Liver (tissue), 7 donors: ENCODE measurements at regions not wholly inside any gene's neighbourhood (a gene's known extent, or its start where the extent isn't known, plus 50 kb on each side); places are given as distances from the start of the nearest gene placed in this dataset.

Source experiments
- DNase-seq: peaks from one replicate; pipeline ENCODE4 v3.0.0-alpha.2; 2017; ENCODE audit warnings: low spot score
- H3K27ac ChIP-seq, 2 donors: one replicate each; pipeline ENCODE4 v1.7.0; 2013; ENCODE audit warnings: inconsistent platforms in 2 of 2, low read length in 2 of 2, control low read depth in 1 of 2, low read depth in 1 of 2, mild to moderate bottlenecking in 1 of 2
- H3K27me3 ChIP-seq, 4 donors: one replicate each; pipeline versions ENCODE4 v1.6.1 to v1.7.0; 2013; ENCODE audit warnings: low read length in 3 of 4, inconsistent platforms in 1 of 4, mild to moderate bottlenecking in 1 of 4, moderate library complexity in 1 of 4; ENCODE audit not compliant: control insufficient read depth in 4 of 4, insufficient read depth in 4 of 4
- H3K36me3 ChIP-seq, 4 donors: one replicate each; pipeline versions ENCODE4 v1.6.1 to v1.7.0; 2013; ENCODE audit warnings: low read length in 3 of 4, mild to moderate bottlenecking in 3 of 4, low read depth in 1 of 4, moderate library complexity in 1 of 4; ENCODE audit not compliant: control insufficient read depth in 4 of 4, insufficient read depth in 3 of 4
- H3K4me1 ChIP-seq, 4 donors: one replicate each; pipeline versions ENCODE4 v1.6.1 to v1.7.0; 2013; ENCODE audit warnings: low read length in 3 of 4, mild to moderate bottlenecking in 3 of 4, moderate library complexity in 1 of 4; ENCODE audit not compliant: control insufficient read depth in 4 of 4, insufficient read depth in 4 of 4
- H3K4me3 ChIP-seq, 3 donors: one replicate each; pipeline versions ENCODE4 v1.6.1 to v1.7.0; 2013; ENCODE audit warnings: low read length in 3 of 3, control low read depth in 1 of 3, low read depth in 1 of 3, mild to moderate bottlenecking in 1 of 3
- H3K9ac ChIP-seq, 2 donors: one replicate each; pipeline ENCODE4 v1.7.0; 2013; ENCODE audit warnings: low read length in 2 of 2, mild to moderate bottlenecking in 2 of 2, moderate library complexity in 2 of 2, control low read depth in 1 of 2, low read depth in 1 of 2
- H3K9me3 ChIP-seq, 4 donors: one replicate each; pipeline versions ENCODE4 v1.6.1 to v1.7.0; 2013; ENCODE audit warnings: low read length in 3 of 4; ENCODE audit not compliant: control insufficient read depth in 4 of 4
- FOXA1 ChIP-seq: IDR thresholded peaks from 2 replicates; pipeline ENCODE4 v1.6.1; 2016; ENCODE audit warnings: antibody characterized with exemption
- FOXA2 ChIP-seq: IDR thresholded peaks from 2 replicates; pipeline ENCODE4 v1.6.1; 2016; ENCODE audit warnings: antibody characterized with exemption
- HNF4A ChIP-seq, 2 donors: conservative IDR thresholded peaks; 2 replicates each; pipeline ENCODE4 v1.6.1; 2016; ENCODE audit warnings: antibody characterized with exemption in 2 of 2, mild to moderate bottlenecking in 2 of 2
- JUND ChIP-seq, 2 donors: IDR thresholded peaks; 2 replicates each; pipeline ENCODE4 v1.6.1; 2016; ENCODE audit warnings: antibody characterized with exemption in 2 of 2
- NR2F2 ChIP-seq: IDR thresholded peaks from 2 replicates; pipeline ENCODE4 v1.6.1; 2016; ENCODE audit warnings: antibody characterized with exemption
- RAD21 ChIP-seq, 2 donors: IDR thresholded peaks; 2 replicates each; pipeline ENCODE4 v1.6.1; 2016; ENCODE audit warnings: antibody characterized with exemption in 2 of 2, mild to moderate bottlenecking in 2 of 2
- RXRA ChIP-seq, 2 donors: IDR thresholded peaks; 2 replicates each; pipeline ENCODE4 v1.6.1; 2017 to 2018; ENCODE audit warnings: antibody characterized with exemption in 2 of 2, mild to moderate bottlenecking in 1 of 2
- TAF1 ChIP-seq: conservative IDR thresholded peaks from 2 replicates; pipeline ENCODE4 v1.6.1; 2016; ENCODE audit warnings: antibody characterized with exemption, mild to moderate bottlenecking
- YY1 ChIP-seq: IDR thresholded peaks from 2 replicates; pipeline ENCODE4 v1.6.1; 2016; ENCODE audit warnings: antibody characterized with exemption, mild to moderate bottlenecking
- WGBS: extraction: QIAGEN DNeasy Blood & Tissue Kit; methylation state at CpG from one replicate; pipeline ENCODE4 v1.1.7; 2013; 5-methylcytosine and 5-hydroxymethylcytosine counted together
- TF ChIP-seq, protein P1 (sequence below): IDR thresholded peaks from 2 replicates; pipeline ENCODE4 v1.6.1; 2016; ENCODE audit warnings: antibody characterized with exemption, mild to moderate bottlenecking
- TF ChIP-seq, protein P2 (sequence below): IDR thresholded peaks from 2 replicates; pipeline ENCODE4 v1.6.1; 2016; ENCODE audit warnings: antibody characterized with exemption
- TF ChIP-seq, protein P3 (sequence below): IDR thresholded peaks from 2 replicates; pipeline ENCODE4 v1.6.1; 2016; ENCODE audit warnings: antibody characterized with exemption
- donor health status: healthy.
- donor health status: healthy.
- donor health status: healthy.
- donor health status: healthy.

DNA sequence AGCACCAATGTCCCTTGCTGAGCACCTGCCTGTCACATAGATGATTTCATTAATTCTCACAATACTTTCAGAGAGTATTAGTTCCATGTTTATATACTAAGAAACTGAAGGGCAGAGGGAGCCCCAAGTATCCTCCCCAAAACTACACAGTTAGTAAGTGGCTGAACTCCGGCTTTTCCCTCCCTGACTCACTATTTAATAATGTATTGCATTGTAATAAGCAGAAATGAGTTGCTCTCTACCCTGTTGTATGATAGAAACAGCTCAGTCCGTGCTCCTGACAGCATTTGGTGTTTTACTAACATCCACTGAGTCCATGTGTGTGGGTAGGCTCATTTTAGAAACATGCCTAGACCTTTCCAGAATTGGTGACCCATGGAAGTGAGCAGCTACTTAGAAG lies 76.8 kb downstream of the OLIG3 start:
- H3K9me3 ChIP-seq = no peaks in the 10 kb centered on the region
- no peaks in the 10 kb centered on the region for H3K27me3 ChIP-seq
- peaks cover 0 to 16% (median 4%) of the 10 kb centered on the region in 4 donors for H3K4me1 ChIP-seq
- H3K36me3 ChIP-seq = no peaks in the 10 kb centered on the region
- TF ChIP-seq NR2F2 = no peak
- TF ChIP-seq RXRA (IDR thresholded peaks at IDR 0.05) = no peak
- TF ChIP-seq YY1 = no peak
- TF ChIP-seq, protein P1, sequence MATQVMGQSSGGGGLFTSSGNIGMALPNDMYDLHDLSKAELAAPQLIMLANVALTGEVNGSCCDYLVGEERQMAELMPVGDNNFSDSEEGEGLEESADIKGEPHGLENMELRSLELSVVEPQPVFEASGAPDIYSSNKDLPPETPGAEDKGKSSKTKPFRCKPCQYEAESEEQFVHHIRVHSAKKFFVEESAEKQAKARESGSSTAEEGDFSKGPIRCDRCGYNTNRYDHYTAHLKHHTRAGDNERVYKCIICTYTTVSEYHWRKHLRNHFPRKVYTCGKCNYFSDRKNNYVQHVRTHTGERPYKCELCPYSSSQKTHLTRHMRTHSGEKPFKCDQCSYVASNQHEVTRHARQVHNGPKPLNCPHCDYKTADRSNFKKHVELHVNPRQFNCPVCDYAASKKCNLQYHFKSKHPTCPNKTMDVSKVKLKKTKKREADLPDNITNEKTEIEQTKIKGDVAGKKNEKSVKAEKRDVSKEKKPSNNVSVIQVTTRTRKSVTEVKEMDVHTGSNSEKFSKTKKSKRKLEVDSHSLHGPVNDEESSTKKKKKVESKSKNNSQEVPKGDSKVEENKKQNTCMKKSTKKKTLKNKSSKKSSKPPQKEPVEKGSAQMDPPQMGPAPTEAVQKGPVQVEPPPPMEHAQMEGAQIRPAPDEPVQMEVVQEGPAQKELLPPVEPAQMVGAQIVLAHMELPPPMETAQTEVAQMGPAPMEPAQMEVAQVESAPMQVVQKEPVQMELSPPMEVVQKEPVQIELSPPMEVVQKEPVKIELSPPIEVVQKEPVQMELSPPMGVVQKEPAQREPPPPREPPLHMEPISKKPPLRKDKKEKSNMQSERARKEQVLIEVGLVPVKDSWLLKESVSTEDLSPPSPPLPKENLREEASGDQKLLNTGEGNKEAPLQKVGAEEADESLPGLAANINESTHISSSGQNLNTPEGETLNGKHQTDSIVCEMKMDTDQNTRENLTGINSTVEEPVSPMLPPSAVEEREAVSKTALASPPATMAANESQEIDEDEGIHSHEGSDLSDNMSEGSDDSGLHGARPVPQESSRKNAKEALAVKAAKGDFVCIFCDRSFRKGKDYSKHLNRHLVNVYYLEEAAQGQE = no peak
- H3K4me3 ChIP-seq = no peak overlapping the region
- H3K27ac ChIP-seq = no peak overlapping the region
- no peak overlapping the region for H3K9ac ChIP-seq
- DNase-seq = no peak
- WGBS = 84% methylated on average over 2 of the region's 2 CpGs

DNA sequence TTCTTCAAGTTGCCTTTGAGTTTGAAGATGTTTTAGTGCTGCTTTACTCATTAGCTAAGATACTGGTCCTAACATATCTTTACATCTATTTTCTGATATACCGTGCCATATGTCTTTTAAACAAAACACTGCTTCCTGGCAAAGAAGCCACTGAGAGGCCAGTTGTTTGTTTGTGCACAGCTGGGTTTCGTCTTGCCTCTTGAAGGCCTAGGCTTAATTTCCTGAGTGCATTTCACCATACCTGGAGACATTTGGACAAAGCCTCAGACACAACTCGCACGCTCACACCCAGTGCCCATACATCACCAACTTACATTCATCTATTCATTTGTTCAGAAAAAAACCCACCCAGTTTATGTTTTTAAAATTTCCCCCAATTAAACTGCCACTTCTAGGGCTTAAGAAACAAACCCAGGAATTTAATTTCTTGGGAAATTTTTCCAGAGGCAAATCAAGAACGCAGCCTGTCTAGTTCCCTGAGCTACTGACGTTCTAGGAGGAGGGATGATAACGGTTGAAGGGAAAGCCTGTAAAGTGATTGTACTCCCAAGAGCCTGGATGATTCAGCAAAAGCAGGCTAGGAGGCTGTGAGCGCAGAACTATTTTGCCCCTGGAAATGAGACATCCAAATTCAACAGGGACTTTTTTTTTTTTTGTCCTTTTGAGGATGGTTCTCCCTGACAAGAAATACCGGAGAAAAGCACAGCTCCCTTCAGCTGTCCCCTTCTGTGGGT lies 77.7 kb downstream of the OLIG3 start:
- DNase-seq = no peak
- whole genome bisulfite sequencing = 88% methylated on average over 9 of the region's 9 CpGs
- H3K36me3 ChIP-seq = no peaks in the 10 kb centered on the region
- no peak overlapping the region for H3K4me3 ChIP-seq
- TF ChIP-seq JUND (IDR thresholded peaks at IDR 0.05) (no peak), RAD21 (IDR thresholded peaks at IDR 0.05) (no peak), RXRA (IDR thresholded peaks at IDR 0.05) (no peak), YY1 (no peak), TAF1 (no peak), FOXA1 (no peak)
- TF ChIP-seq, protein P2, sequence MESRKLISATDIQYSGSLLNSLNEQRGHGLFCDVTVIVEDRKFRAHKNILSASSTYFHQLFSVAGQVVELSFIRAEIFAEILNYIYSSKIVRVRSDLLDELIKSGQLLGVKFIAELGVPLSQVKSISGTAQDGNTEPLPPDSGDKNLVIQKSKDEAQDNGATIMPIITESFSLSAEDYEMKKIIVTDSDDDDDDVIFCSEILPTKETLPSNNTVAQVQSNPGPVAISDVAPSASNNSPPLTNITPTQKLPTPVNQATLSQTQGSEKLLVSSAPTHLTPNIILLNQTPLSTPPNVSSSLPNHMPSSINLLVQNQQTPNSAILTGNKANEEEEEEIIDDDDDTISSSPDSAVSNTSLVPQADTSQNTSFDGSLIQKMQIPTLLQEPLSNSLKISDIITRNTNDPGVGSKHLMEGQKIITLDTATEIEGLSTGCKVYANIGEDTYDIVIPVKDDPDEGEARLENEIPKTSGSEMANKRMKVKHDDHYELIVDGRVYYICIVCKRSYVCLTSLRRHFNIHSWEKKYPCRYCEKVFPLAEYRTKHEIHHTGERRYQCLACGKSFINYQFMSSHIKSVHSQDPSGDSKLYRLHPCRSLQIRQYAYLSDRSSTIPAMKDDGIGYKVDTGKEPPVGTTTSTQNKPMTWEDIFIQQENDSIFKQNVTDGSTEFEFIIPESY = no peak
- TF ChIP-seq, protein P3, sequence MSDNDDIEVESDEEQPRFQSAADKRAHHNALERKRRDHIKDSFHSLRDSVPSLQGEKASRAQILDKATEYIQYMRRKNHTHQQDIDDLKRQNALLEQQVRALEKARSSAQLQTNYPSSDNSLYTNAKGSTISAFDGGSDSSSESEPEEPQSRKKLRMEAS = no peak
- H3K27ac ChIP-seq = no peak overlapping the region
- peaks cover 0 to 17% (median 4%) of the 10 kb centered on the region in 4 donors for H3K4me1 ChIP-seq
- no peaks in the 10 kb centered on the region for H3K9me3 ChIP-seq
- H3K9ac ChIP-seq = no peak overlapping the region
- no peaks in the 10 kb centered on the region for H3K27me3 ChIP-seq

DNA sequence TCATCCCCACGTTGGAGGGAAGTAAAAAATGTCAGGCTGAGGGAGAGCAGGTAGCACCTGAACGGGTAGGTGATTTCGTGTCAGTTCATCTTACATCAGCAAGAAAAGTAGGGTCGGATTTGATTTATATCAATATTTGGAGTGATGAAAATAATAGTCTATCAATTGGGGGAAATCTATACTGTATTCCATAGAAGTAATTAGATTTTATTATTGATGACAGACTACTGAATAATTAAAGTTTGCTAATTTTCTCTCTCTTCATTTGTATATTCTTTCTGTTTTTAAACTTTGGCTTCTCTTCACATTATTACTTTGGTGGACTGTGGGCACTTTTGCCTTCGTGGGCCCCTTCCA lies 78.4 kb downstream of the OLIG3 start:
- H3K9me3 ChIP-seq = no peaks in the 10 kb centered on the region
- no peak overlapping the region for H3K9ac ChIP-seq
- H3K4me3 ChIP-seq = no peak overlapping the region
- H3K4me1 ChIP-seq = peaks cover 0 to 17% (median 4%) of the 10 kb centered on the region in 4 donors
- H3K27me3 ChIP-seq = no peaks in the 10 kb centered on the region
- no peak for DNase-seq
- no peak for TF ChIP-seq FOXA2
- TF ChIP-seq, protein P1 = no peak
- no peak for TF ChIP-seq HNF4A (conservative IDR thresholded peaks at IDR 0.05)
- H3K27ac ChIP-seq = no peak overlapping the region
- WGBS = 26% methylated on average over 5 of the region's 5 CpGs
- H3K36me3 ChIP-seq = no peaks in the 10 kb centered on the region
